Upper lobe of left lung (tissue), 4 donors: ENCODE measurements at regions not wholly inside any gene's neighbourhood (a gene's known extent, or its start where the extent isn't known, plus 50 kb on each side); places are given as distances from the start of the nearest gene placed in this dataset.

Experiments
- CTCF ChIP-seq, 6 experiments: fragments of 450-650 bp in 4 of 6; fragments of 200-600 bp in 2 of 6; sonication (generic) in 2 of 6; IDR thresholded peaks; one replicate each; pipeline ENCODE4 v1.5.1; 2016 to 2019; ENCODE audit warnings: antibody characterized with exemption in 6 of 6
- POLR2AphosphoS5 ChIP-seq, 2 donors: sonication (generic); formaldehyde crosslinking; IDR thresholded peaks; one replicate each; pipeline ENCODE4 v1.5.1; 2017; ENCODE audit warnings: antibody characterized with exemption in 2 of 2

GRCh38 chr16:17590711-17591654 is 120.2 kb upstream of the XYLT1 start:
- no peak for TF ChIP-seq CTCF (IDR thresholded peaks at IDR 0.05)
- no peak for TF ChIP-seq POLR2AphosphoS5 (IDR thresholded peaks at IDR 0.05)
